OCI-LY7 (cell line): ENCODE measurements at regions not wholly inside any gene's neighbourhood (a gene's known extent, or its start where the extent isn't known, plus 50 kb on each side); places are given as distances from the start of the nearest gene placed in this dataset.

Source experiments
- CTCF ChIP-seq: fragments of 200-600 bp; sonication (generic); conservative IDR thresholded peaks from 2 replicates; pipeline ENCODE4 v1.5.1; 2014; ENCODE audit warnings: mild to moderate bottlenecking, antibody characterized with exemption, low read length, moderate library complexity, mixed read lengths
- EZH2phosphoT487 ChIP-seq: fragments of 200-600 bp; sonication (generic); IDR thresholded peaks from 2 replicates; pipeline ENCODE4 v1.6.1; 2018; ENCODE audit warnings: low read depth, borderline replicate concordance, mild to moderate bottlenecking, mixed run types, antibody characterized with exemption, low read length, moderate library complexity, mixed read lengths

GRCh38 chr6:22883061-22883717 is 313.8 kb downstream of the HDGFL1 start:
- TF ChIP-seq CTCF (no peak), EZH2phosphoT487 (no peak)
